ENCODE measurements at regions not wholly inside any gene's neighbourhood (a gene's known extent, or its start where the extent isn't known, plus 50 kb on each side); places are given as distances from the start of the nearest gene placed in this dataset.

DNA sequence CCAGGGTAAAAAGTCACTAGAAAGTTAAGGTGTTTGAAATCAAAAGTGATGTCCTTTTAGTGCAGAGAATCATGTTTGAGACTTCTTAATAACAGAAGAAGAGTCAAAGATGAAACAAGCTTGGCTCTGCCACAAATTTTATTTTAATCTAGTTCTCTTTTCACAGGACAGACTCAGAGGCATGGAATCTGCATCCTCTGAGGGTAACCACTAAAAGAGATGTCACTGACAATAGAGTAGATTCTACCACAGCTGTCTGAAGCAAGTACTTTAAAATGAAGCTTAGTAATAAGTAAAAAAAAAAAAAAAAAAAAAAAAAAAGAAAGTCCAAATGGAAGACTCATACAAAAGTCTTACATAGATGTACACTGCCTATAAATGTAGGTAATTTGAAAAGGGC is 519.7 kb upstream of the PRMT6 start:
- Histone ChIP-seq H3K4me3 (replicated peaks; ENCODE audit: low read depth, low read length) (no peak overlapping the region), H3K36me3 (ENCODE audit: control insufficient read depth, insufficient read depth, low read length) (no peaks in the 10 kb centered on the region), H3K27me3 (replicated peaks; ENCODE audit: control insufficient read depth, insufficient read depth, low read length) (no peaks in the 10 kb centered on the region)
- no peak for DNase-seq (ENCODE audit: extremely low read depth, insufficient read length)
- TF ChIP-seq, protein P1, sequence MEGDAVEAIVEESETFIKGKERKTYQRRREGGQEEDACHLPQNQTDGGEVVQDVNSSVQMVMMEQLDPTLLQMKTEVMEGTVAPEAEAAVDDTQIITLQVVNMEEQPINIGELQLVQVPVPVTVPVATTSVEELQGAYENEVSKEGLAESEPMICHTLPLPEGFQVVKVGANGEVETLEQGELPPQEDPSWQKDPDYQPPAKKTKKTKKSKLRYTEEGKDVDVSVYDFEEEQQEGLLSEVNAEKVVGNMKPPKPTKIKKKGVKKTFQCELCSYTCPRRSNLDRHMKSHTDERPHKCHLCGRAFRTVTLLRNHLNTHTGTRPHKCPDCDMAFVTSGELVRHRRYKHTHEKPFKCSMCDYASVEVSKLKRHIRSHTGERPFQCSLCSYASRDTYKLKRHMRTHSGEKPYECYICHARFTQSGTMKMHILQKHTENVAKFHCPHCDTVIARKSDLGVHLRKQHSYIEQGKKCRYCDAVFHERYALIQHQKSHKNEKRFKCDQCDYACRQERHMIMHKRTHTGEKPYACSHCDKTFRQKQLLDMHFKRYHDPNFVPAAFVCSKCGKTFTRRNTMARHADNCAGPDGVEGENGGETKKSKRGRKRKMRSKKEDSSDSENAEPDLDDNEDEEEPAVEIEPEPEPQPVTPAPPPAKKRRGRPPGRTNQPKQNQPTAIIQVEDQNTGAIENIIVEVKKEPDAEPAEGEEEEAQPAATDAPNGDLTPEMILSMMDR (IDR thresholded peaks at IDR 0.05; ENCODE audit: insufficient read depth, low read length, poor library complexity, severe bottlenecking), result no peak

DNA sequence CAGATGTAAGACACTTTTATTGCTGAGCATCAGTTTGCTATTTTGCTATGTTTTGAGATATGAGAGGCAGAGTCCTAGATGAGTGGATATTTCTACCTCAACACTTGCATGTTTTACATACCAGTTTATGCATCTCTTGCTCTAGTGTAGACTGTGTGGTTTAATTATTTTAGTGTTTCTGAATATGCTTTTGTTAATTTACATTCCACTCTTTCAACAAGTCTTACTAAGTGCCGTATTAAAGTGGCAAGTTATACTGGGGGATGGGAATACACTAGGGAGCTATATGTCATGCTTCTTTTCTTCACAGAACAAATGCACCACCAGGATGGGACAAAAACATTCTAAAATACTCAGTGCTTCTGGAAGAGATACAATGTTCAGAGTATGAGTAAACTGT is 507.7 kb upstream of the PRMT6 start:
- Histone ChIP-seq H3K4me3 (replicated peaks; ENCODE audit: low read depth, low read length) (no peak overlapping the region), H3K36me3 (ENCODE audit: control insufficient read depth, insufficient read depth, low read length) (no peaks in the 10 kb centered on the region), H3K27me3 (replicated peaks; ENCODE audit: control insufficient read depth, insufficient read depth, low read length) (no peaks in the 10 kb centered on the region)
- TF ChIP-seq, protein P1 (IDR thresholded peaks at IDR 0.05; ENCODE audit: insufficient read depth, low read length, poor library complexity, severe bottlenecking), result no peak
- no peak for DNase-seq (ENCODE audit: extremely low read depth, insufficient read length)

DNA sequence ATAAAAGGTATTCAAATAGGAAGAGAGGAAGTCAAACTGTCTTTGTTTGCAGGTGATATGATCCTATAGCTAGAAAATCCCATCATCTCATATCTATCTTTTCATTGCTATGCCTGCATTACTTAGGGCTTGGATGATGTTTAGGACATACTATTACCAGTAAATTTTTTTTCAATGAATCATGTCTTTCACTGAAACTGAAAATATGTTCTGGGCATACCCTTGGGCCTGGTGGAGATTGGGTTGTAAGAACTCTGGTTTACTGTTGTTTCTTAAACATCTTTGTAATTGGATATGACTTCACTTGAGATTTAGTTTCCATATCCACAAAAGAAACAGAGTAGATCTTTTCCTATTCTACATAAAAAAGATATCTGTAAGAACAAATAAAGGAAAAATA is 502.2 kb upstream of the PRMT6 start:
- TF ChIP-seq, protein P1 (IDR thresholded peaks at IDR 0.05; ENCODE audit: insufficient read depth, low read length, poor library complexity, severe bottlenecking), result no peak
- no peak for DNase-seq (ENCODE audit: extremely low read depth, insufficient read length)

DNA sequence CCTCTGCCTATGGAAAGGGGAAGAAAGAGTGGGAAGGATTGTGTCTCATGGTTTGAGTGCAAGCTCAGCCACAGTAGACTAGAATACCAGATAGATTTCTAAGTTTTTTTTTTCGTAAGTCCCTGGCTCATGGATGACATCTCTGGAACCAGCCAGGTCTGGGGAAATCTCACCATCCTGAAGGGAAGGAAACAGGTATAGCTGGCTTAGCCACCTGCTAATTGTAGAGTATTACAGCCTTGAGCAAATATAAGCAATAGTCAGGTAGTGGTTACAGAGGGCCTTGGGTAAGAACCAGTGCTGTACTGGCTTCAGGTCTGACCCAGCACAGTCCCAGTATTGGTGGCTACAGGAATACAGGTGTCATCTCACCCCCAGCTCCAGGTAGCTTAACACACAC is 500.9 kb upstream of the PRMT6 start:
- DNase-seq (ENCODE audit: extremely low read depth, insufficient read length), result no peak
- no peak overlapping the region for H3K4me3 ChIP-seq (replicated peaks; ENCODE audit: low read depth, low read length)
- TF ChIP-seq, protein P1 (IDR thresholded peaks at IDR 0.05; ENCODE audit: insufficient read depth, low read length, poor library complexity, severe bottlenecking), result no peak
- H3K27me3 ChIP-seq (replicated peaks; ENCODE audit: control insufficient read depth, insufficient read depth, low read length), result no peaks in the 10 kb centered on the region
- no peaks in the 10 kb centered on the region for H3K36me3 ChIP-seq (ENCODE audit: control insufficient read depth, insufficient read depth, low read length)

More for the DNA sequence above, 502.2 kb upstream of the PRMT6 start:
- no peaks in the 10 kb centered on the region for H3K27me3 ChIP-seq (replicated peaks; ENCODE audit: control insufficient read depth, insufficient read depth, low read length)
- no peaks in the 10 kb centered on the region for H3K36me3 ChIP-seq (ENCODE audit: control insufficient read depth, insufficient read depth, low read length)
- H3K4me3 ChIP-seq (replicated peaks; ENCODE audit: low read depth, low read length), result no peak overlapping the region

DNA sequence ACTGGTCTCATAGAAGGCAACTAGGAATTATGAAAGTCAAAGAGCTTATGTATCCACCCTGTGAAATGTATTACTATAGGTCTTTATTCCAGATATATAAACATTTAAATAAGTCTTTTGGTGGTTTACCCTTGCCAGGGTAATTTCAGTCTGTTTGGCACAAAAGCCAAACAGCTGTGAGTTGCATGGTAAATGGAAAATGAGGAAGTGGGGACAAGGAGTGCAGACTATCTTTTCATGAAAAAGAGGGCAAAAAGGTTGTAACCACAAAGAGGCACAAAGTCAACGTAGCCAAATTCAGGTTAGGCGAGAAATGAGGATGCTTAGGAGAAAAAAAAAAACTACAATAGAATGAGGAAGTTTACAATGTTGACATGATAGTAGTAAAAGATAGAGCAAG is 492.3 kb upstream of the PRMT6 start:
- Histone ChIP-seq H3K4me3 (replicated peaks; ENCODE audit: low read depth, low read length) (no peak overlapping the region), H3K27me3 (replicated peaks; ENCODE audit: control insufficient read depth, insufficient read depth, low read length) (no peaks in the 10 kb centered on the region), H3K36me3 (ENCODE audit: control insufficient read depth, insufficient read depth, low read length) (no peaks in the 10 kb centered on the region)
- DNase-seq (ENCODE audit: extremely low read depth, insufficient read length), result no peak
- TF ChIP-seq, protein P1 (IDR thresholded peaks at IDR 0.05; ENCODE audit: insufficient read depth, low read length, poor library complexity, severe bottlenecking), result no peak
